CD14-positive monocyte (primary cell): ENCODE measurements at regions not wholly inside any gene's neighbourhood (a gene's known extent, or its start where the extent isn't known, plus 50 kb on each side); places are given as distances from the start of the nearest gene placed in this dataset.

Experiments
- DNase-seq, 3 donors: peaks; one replicate each; pipeline ENCODE4 v3.0.0-alpha.2; 2011 to 2022
- H2AFZ ChIP-seq: 2 replicates; pipeline ENCODE4 v1.6.0; 2012; ENCODE audit warnings: mild to moderate bottlenecking, low read depth, low read length, inconsistent platforms; ENCODE audit not compliant: insufficient read depth, poor library complexity, severe bottlenecking
- H3K27ac ChIP-seq, 2 donors: 1 replicate in 1 of 2; 2 replicates in 1 of 2; pipeline ENCODE4 v1.5.1; 2012 to 2013; ENCODE audit warnings: low read length in 2 of 2, control low read depth in 1 of 2, inconsistent platforms in 1 of 2, low read depth in 1 of 2, mild to moderate bottlenecking in 1 of 2
- H3K27me3 ChIP-seq, 2 donors: one replicate each; pipeline versions ENCODE4 v1.6.0 to v1.6.1; 2011 to 2013; ENCODE audit warnings: low read length in 2 of 2; ENCODE audit not compliant: control insufficient read depth in 2 of 2, insufficient read depth in 2 of 2
- H3K36me3 ChIP-seq, 2 donors: replicated peaks in 1 of 2; 1 replicate in 1 of 2; 2 replicates in 1 of 2; pipeline versions ENCODE4 v1.5.1 to v1.6.1; 2012 to 2013; ENCODE audit warnings: low read length in 2 of 2, control low read depth in 1 of 2, inconsistent platforms in 1 of 2, mild to moderate bottlenecking in 1 of 2; ENCODE audit not compliant: insufficient read depth in 2 of 2, control insufficient read depth in 1 of 2
- H3K4me1 ChIP-seq, 2 donors: 1 replicate in 1 of 2; 2 replicates in 1 of 2; pipeline versions ENCODE4 v1.5.1 to v1.6.1; 2012 to 2013; ENCODE audit warnings: low read length in 2 of 2, control low read depth in 1 of 2, inconsistent platforms in 1 of 2, mild to moderate bottlenecking in 1 of 2, moderate library complexity in 1 of 2; ENCODE audit not compliant: insufficient read depth in 2 of 2, control insufficient read depth in 1 of 2
- H3K4me2 ChIP-seq: replicated peaks from 2 replicates; pipeline ENCODE3; 2012; ENCODE audit warnings: low read length, moderate library complexity, mild to moderate bottlenecking; ENCODE audit not compliant: poor library complexity, severe bottlenecking; ENCODE audit errors: extremely low read depth
- H3K4me3 ChIP-seq, 3 experiments: fragments of 200-600 bp in 1 of 3; sonication (generic) in 1 of 3; replicated peaks in 1 of 3; 1 replicate in 2 of 3; 2 replicates in 1 of 3; pipeline ENCODE4 v1.5.1; 2011 to 2013; ENCODE audit warnings: low read length in 3 of 3, mild to moderate bottlenecking in 3 of 3, control low read depth in 2 of 3, low read depth in 2 of 3, inconsistent platforms in 1 of 3, moderate library complexity in 1 of 3
- H3K79me2 ChIP-seq: 2 replicates; pipeline ENCODE4 v1.6.0; 2012; ENCODE audit warnings: mild to moderate bottlenecking, control low read depth, inconsistent platforms, low read length, moderate library complexity; ENCODE audit not compliant: insufficient read depth
- H3K9ac ChIP-seq: 2 replicates; pipeline ENCODE4 v1.6.0; 2017; ENCODE audit warnings: low read length, mild to moderate bottlenecking; ENCODE audit not compliant: insufficient read depth, poor library complexity, severe bottlenecking
- H3K9me3 ChIP-seq, 2 donors: replicated peaks in 1 of 2; 1 replicate in 1 of 2; 2 replicates in 1 of 2; pipeline versions ENCODE4 v1.5.1 to v1.6.1; 2012 to 2013; ENCODE audit warnings: low read length in 2 of 2, control low read depth in 1 of 2; ENCODE audit not compliant: control insufficient read depth in 1 of 2, insufficient read depth in 1 of 2
- H4K20me1 ChIP-seq: 2 replicates; pipeline ENCODE4 v1.6.0; 2012; ENCODE audit warnings: mild to moderate bottlenecking, low read length, control low read depth, moderate library complexity; ENCODE audit not compliant: insufficient read depth
- H3K27ac Mint-ChIP-seq, 7 donors: one replicate each; pipeline ENCODE4 v1.8.0; 2020; ENCODE audit warnings: mild to moderate bottlenecking in 7 of 7, mixed read lengths in 7 of 7, moderate library complexity in 6 of 7, inconsistent platforms in 2 of 7
- H3K27me3 Mint-ChIP-seq, 3 donors: one replicate each; pipeline ENCODE4 v1.8.0; 2021 to 2022; ENCODE audit warnings: low read depth in 3 of 3, mild to moderate bottlenecking in 3 of 3, mixed read lengths in 3 of 3, moderate library complexity in 3 of 3, inconsistent platforms in 1 of 3
- H3K36me3 Mint-ChIP-seq, 2 donors: one replicate each; pipeline ENCODE4 v1.8.0; 2020; ENCODE audit warnings: mixed read lengths in 2 of 2, inconsistent platforms in 1 of 2, mild to moderate bottlenecking in 1 of 2
- H3K4me1 Mint-ChIP-seq: one replicate; pipeline ENCODE4 v1.8.0; 2020; ENCODE audit warnings: mild to moderate bottlenecking, mixed read lengths
- H3K4me3 Mint-ChIP-seq, 2 donors: one replicate each; pipeline ENCODE4 v1.8.0; 2020; ENCODE audit warnings: mild to moderate bottlenecking in 2 of 2, mixed read lengths in 2 of 2, moderate library complexity in 1 of 2
- H3K9me3 Mint-ChIP-seq, 7 donors: one replicate each; pipeline ENCODE4 v1.8.0; 2020 to 2022; ENCODE audit warnings: mixed read lengths in 7 of 7, mild to moderate bottlenecking in 6 of 7, moderate library complexity in 6 of 7, inconsistent platforms in 2 of 7
- WGBS: methylation state at CpG from one replicate; pipeline ENCODE4 v1.1.5; 2013; ENCODE audit warnings: missing lambda C conversion rate; ENCODE audit not compliant: insufficient coverage; 5-methylcytosine and 5-hydroxymethylcytosine counted together
- intact Hi-C, 2 donors: fragments of 100-400 bp; cut with micrococcal nuclease; formaldehyde crosslinking; loops; one replicate each; pipeline versions ENCODE4 v1.15.0 to v1.15.1; 2023
- TF ChIP-seq, protein P1 (sequence below): fragments of 200-600 bp; IDR thresholded peaks from one replicate; pipeline ENCODE4 v1.8.0; 2022; ENCODE audit warnings: antibody characterized with exemption, mild to moderate bottlenecking

DNA sequence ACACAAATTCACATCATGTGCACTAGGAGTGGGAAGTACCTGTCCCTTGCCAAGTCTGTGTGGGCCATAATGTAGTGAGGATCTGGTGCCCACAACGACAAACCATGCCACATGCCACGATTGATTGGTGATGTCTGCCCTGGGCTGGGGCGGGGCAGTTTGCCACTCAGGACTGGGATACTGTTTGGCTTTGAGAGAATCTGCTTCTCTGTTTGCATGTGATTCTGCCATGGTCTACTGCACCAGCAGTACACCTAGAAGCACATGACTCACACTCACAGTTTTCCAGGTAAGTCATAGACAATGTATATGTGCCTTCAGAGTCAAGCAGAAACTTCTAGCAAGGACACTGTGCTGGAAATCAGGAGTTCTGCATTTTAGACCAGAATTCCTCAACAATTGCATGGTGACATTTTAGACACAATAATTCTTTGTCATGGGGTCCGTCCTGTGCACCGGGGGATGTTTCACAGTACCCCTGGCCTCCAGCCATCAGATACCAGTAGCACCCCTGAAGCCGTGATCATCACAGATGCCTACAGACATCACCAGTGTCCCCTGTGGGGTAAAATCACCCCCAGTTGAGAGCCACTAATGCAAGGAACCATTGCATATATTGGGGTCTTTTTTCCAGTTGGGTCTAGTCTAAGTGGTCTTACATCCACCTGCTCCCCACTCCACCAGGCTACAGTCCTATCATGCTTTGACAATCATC, 278.3 kb downstream of the EIPR1 start:
- WGBS = 94% methylated on average over 3 of the region's 6 CpGs
- TF ChIP-seq, protein P1, sequence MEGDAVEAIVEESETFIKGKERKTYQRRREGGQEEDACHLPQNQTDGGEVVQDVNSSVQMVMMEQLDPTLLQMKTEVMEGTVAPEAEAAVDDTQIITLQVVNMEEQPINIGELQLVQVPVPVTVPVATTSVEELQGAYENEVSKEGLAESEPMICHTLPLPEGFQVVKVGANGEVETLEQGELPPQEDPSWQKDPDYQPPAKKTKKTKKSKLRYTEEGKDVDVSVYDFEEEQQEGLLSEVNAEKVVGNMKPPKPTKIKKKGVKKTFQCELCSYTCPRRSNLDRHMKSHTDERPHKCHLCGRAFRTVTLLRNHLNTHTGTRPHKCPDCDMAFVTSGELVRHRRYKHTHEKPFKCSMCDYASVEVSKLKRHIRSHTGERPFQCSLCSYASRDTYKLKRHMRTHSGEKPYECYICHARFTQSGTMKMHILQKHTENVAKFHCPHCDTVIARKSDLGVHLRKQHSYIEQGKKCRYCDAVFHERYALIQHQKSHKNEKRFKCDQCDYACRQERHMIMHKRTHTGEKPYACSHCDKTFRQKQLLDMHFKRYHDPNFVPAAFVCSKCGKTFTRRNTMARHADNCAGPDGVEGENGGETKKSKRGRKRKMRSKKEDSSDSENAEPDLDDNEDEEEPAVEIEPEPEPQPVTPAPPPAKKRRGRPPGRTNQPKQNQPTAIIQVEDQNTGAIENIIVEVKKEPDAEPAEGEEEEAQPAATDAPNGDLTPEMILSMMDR = no peak
- Mint-ChIP-seq H3K9me3 (peaks cover 0 to 5% (median 2%) of the 10 kb centered on the region in 7 donors), H3K4me3 (peak overlapping the region in 1 of 2 donors; percentile 44), H3K27me3 (peaks cover 23 to 30% (median 25%) of the 10 kb centered on the region in 3 donors), H3K27ac (no peak overlapping the region), H3K36me3 (no peaks in the 10 kb centered on the region), H3K4me1 (peaks cover 7% of the 10 kb centered on the region)
- no peaks in the 10 kb centered on the region for H3K27me3 ChIP-seq
- H2AFZ ChIP-seq = no peak overlapping the region
- no peak overlapping the region for H3K4me2 ChIP-seq
- H3K36me3 ChIP-seq = no peaks in the 10 kb centered on the region
- intact Hi-C loops = no loop called here
- DNase-seq = no peak
- no peaks in the 10 kb centered on the region for H3K9me3 ChIP-seq
- no peak overlapping the region for H3K4me3 ChIP-seq
- no peaks in the 10 kb centered on the region for H3K79me2 ChIP-seq
- H3K9ac ChIP-seq = no peak overlapping the region
- no peak overlapping the region for H3K27ac ChIP-seq
- H3K4me1 ChIP-seq = no peaks in the 10 kb centered on the region
- no peaks in the 10 kb centered on the region for H4K20me1 ChIP-seq

DNA sequence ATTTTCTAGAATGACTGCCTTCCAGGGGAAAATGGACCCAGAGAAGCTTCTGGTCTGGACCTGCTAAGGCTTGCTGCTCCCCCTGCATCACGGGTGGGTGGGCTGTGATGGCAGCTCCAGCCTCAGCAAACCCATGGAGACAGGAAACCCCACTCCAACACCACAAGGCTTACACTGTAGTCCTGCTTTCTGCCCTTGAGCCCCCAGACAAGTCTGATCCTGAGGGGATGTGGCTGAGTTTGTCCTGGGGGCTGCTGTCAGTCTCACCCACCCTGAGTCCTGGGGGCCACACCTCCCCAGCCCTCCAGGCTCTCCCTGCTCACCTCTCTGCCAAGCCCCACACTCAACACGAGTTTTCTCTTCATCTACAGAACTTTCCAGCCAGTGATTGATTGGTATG, 279.4 kb downstream of the EIPR1 start:
- no peaks in the 10 kb centered on the region for H3K36me3 Mint-ChIP-seq
- Histone ChIP-seq H3K9ac (no peak overlapping the region), H2AFZ (no peak overlapping the region), H3K79me2 (no peaks in the 10 kb centered on the region), H3K9me3 (no peaks in the 10 kb centered on the region), H3K4me2 (no peak overlapping the region), H3K36me3 (no peaks in the 10 kb centered on the region), H3K27me3 (no peaks in the 10 kb centered on the region), H3K4me3 (no peak overlapping the region), H4K20me1 (no peaks in the 10 kb centered on the region), H3K4me1 (no peaks in the 10 kb centered on the region), H3K27ac (no peak overlapping the region)
- no peak overlapping the region for H3K4me3 Mint-ChIP-seq
- H3K4me1 Mint-ChIP-seq = peaks cover 7% of the 10 kb centered on the region
- H3K27me3 Mint-ChIP-seq = peaks cover 20 to 28% (median 23%) of the 10 kb centered on the region in 3 donors
- no peak for DNase-seq
- TF ChIP-seq, protein P1 = no peak
- intact Hi-C loops = no loop called here
- WGBS = 80% methylated on average over 1 of the region's 2 CpGs
- H3K9me3 Mint-ChIP-seq = peaks cover 0 to 5% (median 2%) of the 10 kb centered on the region in 7 donors
- no peak overlapping the region for H3K27ac Mint-ChIP-seq
